ENCODE measurements at regions not wholly inside any gene's neighbourhood (a gene's known extent, or its start where the extent isn't known, plus 50 kb on each side); places are given as distances from the start of the nearest gene placed in this dataset.

GRCh38 chr16:6192532-6192931 is 1094.9 kb upstream of the EEF2KMT start:
- H4K20me1 ChIP-seq (replicated peaks; ENCODE audit: control insufficient read depth, extremely low read depth, insufficient read depth, low read length), result no peaks in the 10 kb centered on the region
- H3K9me3 ChIP-seq (replicated peaks; ENCODE audit: control insufficient read depth, insufficient read depth, low read length), result peaks cover 6% of the 10 kb centered on the region
- H3K9ac ChIP-seq (replicated peaks; ENCODE audit: extremely low read depth, insufficient read depth, low read length), result no peak overlapping the region
- no peak overlapping the region for H2AFZ ChIP-seq (ENCODE audit: low read depth, low read length)
- dilution Hi-C loops (cut with MboI; ENCODE audit: extremely low pct_ligation_motif_present, low sequenced_read_pairs), result no loop called here
- intact Hi-C loops (cut with micrococcal nuclease), result no loop called here
- FAIRE-seq (no peak), DNase-seq (ENCODE audit: low read depth, low spot score) (no peak)
- H3K4me2 ChIP-seq (ENCODE audit: insufficient read depth, low read length), result no peak overlapping the region
- no peaks in the 10 kb centered on the region for H3K27me3 ChIP-seq (ENCODE audit: control insufficient read depth in 2 of 2, insufficient read depth in 2 of 2, low read length in 2 of 2)
- ChIA-PET POLR2A (no interaction called here), CTCF (no interaction called here)
- TF ChIP-seq JUN (IDR thresholded peaks at IDR 0.05; ENCODE audit: borderline replicate concordance, insufficient read depth, insufficient read length, low read depth) (no peak), POLR2A (IDR thresholded peaks at IDR 0.05; ENCODE audit: low read depth, low read length) (no peak), MAX (IDR thresholded peaks at IDR 0.05; ENCODE audit: insufficient read depth, insufficient read length) (no peak), POLR2AphosphoS5 (IDR thresholded peaks at IDR 0.05; ENCODE audit: insufficient read depth, low read depth, low read length) (no peak), FOS (IDR thresholded peaks at IDR 0.05; ENCODE audit: borderline replicate concordance, insufficient read depth, low read length) (no peak), EZH2 (IDR thresholded peaks at IDR 0.05; ENCODE audit: borderline replicate concordance, low read depth, low read length, severe bottlenecking) (no peak), GATA2 (IDR thresholded peaks at IDR 0.05; ENCODE audit: insufficient read depth, insufficient read length, low read depth, low read length) (no peak), MYC (IDR thresholded peaks at IDR 0.05; ENCODE audit: low read depth, low read length) (no peak)
- TF ChIP-seq, protein P1, sequence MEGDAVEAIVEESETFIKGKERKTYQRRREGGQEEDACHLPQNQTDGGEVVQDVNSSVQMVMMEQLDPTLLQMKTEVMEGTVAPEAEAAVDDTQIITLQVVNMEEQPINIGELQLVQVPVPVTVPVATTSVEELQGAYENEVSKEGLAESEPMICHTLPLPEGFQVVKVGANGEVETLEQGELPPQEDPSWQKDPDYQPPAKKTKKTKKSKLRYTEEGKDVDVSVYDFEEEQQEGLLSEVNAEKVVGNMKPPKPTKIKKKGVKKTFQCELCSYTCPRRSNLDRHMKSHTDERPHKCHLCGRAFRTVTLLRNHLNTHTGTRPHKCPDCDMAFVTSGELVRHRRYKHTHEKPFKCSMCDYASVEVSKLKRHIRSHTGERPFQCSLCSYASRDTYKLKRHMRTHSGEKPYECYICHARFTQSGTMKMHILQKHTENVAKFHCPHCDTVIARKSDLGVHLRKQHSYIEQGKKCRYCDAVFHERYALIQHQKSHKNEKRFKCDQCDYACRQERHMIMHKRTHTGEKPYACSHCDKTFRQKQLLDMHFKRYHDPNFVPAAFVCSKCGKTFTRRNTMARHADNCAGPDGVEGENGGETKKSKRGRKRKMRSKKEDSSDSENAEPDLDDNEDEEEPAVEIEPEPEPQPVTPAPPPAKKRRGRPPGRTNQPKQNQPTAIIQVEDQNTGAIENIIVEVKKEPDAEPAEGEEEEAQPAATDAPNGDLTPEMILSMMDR (IDR thresholded peaks at IDR 0.05; ENCODE audit: extremely low read depth in 1 of 2, insufficient read depth in 1 of 2, low read depth in 1 of 2, low read length in 2 of 2), result no peak
- H3K9me1 ChIP-seq (replicated peaks; ENCODE audit: control insufficient read depth, extremely low read depth, insufficient read depth, low read length), result no peaks in the 10 kb centered on the region
- H3K4me1 ChIP-seq (ENCODE audit: control insufficient read depth, extremely low read depth, insufficient read depth, low read length), result no peaks in the 10 kb centered on the region
- no peak overlapping the region for H3K4me3 ChIP-seq (replicated peaks in 1 of 3; ENCODE audit: insufficient read depth in 1 of 3, low read depth in 1 of 3, low read length in 3 of 3)
- BruUV-seq (replicated peaks), result no TSS peak
- H3K36me3 ChIP-seq (ENCODE audit: control insufficient read depth in 2 of 2, extremely low read depth in 1 of 2, insufficient read depth in 2 of 2, low read length in 2 of 2), result no peaks in the 10 kb centered on the region
- no peak overlapping the region for H3K27ac ChIP-seq (ENCODE audit: insufficient read depth, low read depth, low read length)
- H3K79me2 ChIP-seq (ENCODE audit: control insufficient read depth, insufficient read depth, low read length), result no peaks in the 10 kb centered on the region
